NCI-H2196 treated with DMSO at 0.1 percent for 48 hours (cell line): ENCODE measurements at regions not wholly inside any gene's neighbourhood (a gene's known extent, or its start where the extent isn't known, plus 50 kb on each side); places are given as distances from the start of the nearest gene placed in this dataset.

Experiments used
- DNase-seq: peaks from one replicate; lab custom pipeline; 2025; ENCODE audit not compliant: unreplicated experiment; lab: John Stamatoyannopoulos, UW

DNA sequence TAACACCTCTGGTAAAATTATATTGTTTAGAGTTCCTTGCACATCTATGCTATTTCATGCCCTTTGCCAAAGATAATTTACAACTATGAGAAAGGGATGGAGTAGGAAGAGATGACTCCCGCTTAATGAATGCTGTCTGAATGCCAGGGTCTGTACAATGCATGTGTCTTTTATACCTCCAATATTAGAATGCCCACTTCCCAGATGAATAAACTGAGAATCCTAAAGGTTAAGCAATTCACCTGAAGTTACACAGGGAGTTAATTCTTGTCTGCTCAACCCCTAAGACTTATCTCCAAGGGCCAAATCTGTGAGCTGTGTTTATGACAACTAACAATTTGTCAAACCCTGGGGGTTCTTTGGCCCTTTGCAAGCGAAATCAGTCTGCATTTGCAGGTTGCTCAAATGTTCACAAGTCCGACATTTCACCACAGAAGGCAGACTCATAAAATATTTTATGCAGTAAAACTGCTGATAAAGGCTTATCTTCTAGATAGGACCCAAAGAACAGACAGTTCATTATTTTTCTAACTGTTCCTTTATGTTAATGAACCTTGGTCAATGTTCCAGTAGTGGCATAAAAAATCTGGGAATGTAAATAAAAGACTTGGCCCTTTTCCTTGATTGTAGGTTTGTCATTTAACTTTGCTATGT lies 50.2 kb upstream of the ATP1A1 start:
- DNase-seq = no peak
